ENCODE measurements at regions not wholly inside any gene's neighbourhood (a gene's known extent, or its start where the extent isn't known, plus 50 kb on each side); places are given as distances from the start of the nearest gene placed in this dataset.

DNA sequence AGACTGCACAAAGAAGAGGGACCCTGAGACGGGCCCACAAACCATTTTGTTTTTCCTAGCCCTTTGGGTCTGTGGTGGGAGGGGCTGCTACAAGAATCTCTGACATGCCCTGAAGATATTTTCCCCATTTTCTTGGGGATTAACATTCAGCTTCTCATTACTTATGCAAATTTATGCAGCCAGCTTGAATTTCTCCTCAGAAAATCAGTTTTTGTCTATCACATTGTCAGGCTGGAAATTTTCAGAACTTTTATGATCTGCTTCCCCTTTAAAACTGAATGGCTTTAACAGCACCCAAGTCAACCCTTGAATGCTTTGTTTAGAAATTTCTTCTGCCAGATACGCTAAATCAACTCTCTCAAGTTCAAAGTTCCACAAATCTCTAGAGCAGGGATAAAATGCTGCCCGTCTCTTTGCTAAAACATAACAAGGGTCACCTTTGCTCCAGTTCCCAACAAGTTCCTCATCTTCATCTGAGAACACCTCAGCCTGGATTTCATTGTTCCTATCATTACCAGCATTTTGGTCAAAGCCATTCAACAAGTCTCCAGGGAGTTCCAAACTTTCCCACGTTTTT, 560.0 kb upstream of the KCND2 start:
- no peaks in the 10 kb centered on the region for H3K27me3 ChIP-seq

DNA sequence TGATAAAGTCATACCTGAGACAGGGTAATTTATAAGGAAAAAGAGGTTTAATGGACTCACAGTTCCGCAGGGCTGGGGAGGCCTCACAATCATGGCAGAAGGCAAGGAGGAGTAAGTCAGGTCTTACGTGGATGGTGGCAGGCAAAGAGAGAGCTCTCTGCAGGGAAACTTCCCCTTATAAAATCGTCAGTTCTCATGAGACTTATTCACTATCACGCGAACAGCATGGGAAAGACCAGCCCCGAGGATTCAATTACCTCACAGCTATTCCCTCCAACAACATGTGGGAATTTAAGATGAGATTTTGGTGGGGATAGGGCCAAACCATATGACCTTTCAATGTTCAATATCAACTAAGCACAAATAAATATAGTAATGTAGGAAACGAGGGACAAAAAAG, 559.4 kb upstream of the KCND2 start:
- Histone ChIP-seq H3K27me3 (no peaks in the 10 kb centered on the region), H3K27ac (no peak overlapping the region), H3K4me1 (no peaks in the 10 kb centered on the region), H3K36me3 (no peaks in the 10 kb centered on the region), H3K9me3 (no peaks in the 10 kb centered on the region), H3K4me3 (no peak overlapping the region)
- intact Hi-C loops (cut with DNase I), result no loop called here
- TF ChIP-seq POLR2AphosphoS5 (IDR thresholded peaks at IDR 0.05; ENCODE audit: insufficient read depth in 1 of 2, low read depth in 1 of 2) (no peak), POLR2A (IDR thresholded peaks at IDR 0.05) (no peak)
- TF ChIP-seq, protein P1, sequence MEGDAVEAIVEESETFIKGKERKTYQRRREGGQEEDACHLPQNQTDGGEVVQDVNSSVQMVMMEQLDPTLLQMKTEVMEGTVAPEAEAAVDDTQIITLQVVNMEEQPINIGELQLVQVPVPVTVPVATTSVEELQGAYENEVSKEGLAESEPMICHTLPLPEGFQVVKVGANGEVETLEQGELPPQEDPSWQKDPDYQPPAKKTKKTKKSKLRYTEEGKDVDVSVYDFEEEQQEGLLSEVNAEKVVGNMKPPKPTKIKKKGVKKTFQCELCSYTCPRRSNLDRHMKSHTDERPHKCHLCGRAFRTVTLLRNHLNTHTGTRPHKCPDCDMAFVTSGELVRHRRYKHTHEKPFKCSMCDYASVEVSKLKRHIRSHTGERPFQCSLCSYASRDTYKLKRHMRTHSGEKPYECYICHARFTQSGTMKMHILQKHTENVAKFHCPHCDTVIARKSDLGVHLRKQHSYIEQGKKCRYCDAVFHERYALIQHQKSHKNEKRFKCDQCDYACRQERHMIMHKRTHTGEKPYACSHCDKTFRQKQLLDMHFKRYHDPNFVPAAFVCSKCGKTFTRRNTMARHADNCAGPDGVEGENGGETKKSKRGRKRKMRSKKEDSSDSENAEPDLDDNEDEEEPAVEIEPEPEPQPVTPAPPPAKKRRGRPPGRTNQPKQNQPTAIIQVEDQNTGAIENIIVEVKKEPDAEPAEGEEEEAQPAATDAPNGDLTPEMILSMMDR (IDR thresholded peaks at IDR 0.05), result no peak
- DNase-seq (ENCODE audit: extremely low spot score in 2 of 2), result no peak

More for the DNA sequence above, 560.0 kb upstream of the KCND2 start:
- no peaks in the 10 kb centered on the region for H3K9me3 ChIP-seq
- DNase-seq (ENCODE audit: extremely low spot score in 2 of 2), result no peak
- no peaks in the 10 kb centered on the region for H3K36me3 ChIP-seq
- intact Hi-C loops (cut with DNase I), result no loop called here
- H3K27ac ChIP-seq, result no peak overlapping the region
- H3K4me1 ChIP-seq, result no peaks in the 10 kb centered on the region
- H3K4me3 ChIP-seq, result no peak overlapping the region
- TF ChIP-seq, protein P1 (IDR thresholded peaks at IDR 0.05), result no peak
- TF ChIP-seq POLR2A (IDR thresholded peaks at IDR 0.05) (no peak), POLR2AphosphoS5 (IDR thresholded peaks at IDR 0.05; ENCODE audit: insufficient read depth in 1 of 2, low read depth in 1 of 2) (no peak)

DNA sequence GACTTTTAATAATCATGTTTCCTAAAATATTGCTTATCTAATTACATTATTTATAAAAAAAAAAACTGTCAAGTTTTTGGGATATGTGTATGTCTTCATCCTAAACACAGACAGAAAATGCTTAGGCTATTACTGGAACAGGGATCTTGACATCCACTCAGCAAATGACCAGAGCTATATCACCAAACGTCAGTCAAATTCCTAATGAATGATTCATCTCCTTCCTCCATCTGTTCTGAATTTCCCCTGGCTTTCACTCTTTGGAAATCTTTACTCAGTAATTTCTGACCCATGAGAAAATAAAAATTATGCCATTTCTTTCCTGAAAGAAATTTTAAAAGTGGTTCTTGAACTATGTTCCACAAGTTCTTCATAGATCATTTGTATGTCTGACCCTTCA, 552.4 kb upstream of the KCND2 start:
- Histone ChIP-seq H3K9me3 (no peaks in the 10 kb centered on the region), H3K36me3 (no peaks in the 10 kb centered on the region), H3K27me3 (no peaks in the 10 kb centered on the region), H3K27ac (no peak overlapping the region), H3K4me1 (no peaks in the 10 kb centered on the region), H3K4me3 (no peak overlapping the region)
- intact Hi-C loops (cut with DNase I), result no loop called here
- no peak for TF ChIP-seq POLR2AphosphoS5 (IDR thresholded peaks at IDR 0.05; ENCODE audit: insufficient read depth in 1 of 2, low read depth in 1 of 2)
- TF ChIP-seq POLR2A (IDR thresholded peaks at IDR 0.05), result no peak
- TF ChIP-seq, protein P1 (IDR thresholded peaks at IDR 0.05), result no peak
- DNase-seq (ENCODE audit: extremely low spot score in 2 of 2), result no peak

DNA sequence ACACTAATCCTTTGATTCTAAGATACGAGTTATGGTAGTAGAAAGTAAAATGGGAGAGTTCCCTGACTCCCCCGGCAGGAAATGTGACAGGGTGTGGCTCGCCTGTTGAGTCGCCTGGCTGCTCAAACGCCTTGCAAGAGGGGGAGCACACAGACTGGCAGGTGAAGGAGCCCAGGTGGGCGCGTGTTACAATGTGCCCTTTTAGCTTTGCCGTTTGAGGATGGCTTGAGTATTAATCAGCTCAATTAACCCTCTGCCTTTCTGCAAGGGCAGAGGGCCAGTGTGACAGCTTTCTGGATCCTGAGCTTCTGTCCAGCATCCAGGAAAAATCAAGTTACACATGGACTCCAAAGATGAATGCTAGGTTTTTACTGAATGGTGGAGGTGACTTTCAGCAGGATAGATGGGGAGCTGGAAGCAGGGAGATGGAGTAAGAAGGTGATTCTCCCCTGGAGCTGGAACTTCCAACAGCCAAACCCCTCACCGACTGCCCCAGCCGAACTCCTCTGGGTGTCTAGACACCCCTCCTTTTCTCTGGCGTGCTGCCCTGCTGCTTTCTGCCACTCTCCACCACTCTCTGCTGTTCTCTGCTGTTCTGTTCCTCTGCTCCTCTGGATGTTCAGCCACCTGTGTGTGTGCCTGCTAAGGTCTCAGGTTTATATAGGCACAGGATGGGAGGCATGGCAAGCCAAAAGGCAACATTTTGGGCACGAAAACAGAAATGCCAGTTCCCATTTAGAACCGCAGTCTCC, 548.8 kb upstream of the KCND2 start:
- Histone ChIP-seq H3K36me3 (no peaks in the 10 kb centered on the region), H3K4me1 (no peaks in the 10 kb centered on the region), H3K27ac (no peak overlapping the region), H3K27me3 (no peaks in the 10 kb centered on the region), H3K4me3 (no peak overlapping the region), H3K9me3 (no peaks in the 10 kb centered on the region)
- DNase-seq (ENCODE audit: extremely low spot score in 2 of 2), result no peak
- intact Hi-C loops (cut with DNase I), result no loop called here
- no peak for TF ChIP-seq POLR2AphosphoS5 (IDR thresholded peaks at IDR 0.05; ENCODE audit: insufficient read depth in 1 of 2, low read depth in 1 of 2)
- TF ChIP-seq, protein P1 (IDR thresholded peaks at IDR 0.05), result no peak
- no peak for TF ChIP-seq POLR2A (IDR thresholded peaks at IDR 0.05)

All from vagina (tissue), 2 donors.